ENCODE measurements at regions not wholly inside any gene's neighbourhood (a gene's known extent, or its start where the extent isn't known, plus 50 kb on each side); places are given as distances from the start of the nearest gene placed in this dataset.

DNA sequence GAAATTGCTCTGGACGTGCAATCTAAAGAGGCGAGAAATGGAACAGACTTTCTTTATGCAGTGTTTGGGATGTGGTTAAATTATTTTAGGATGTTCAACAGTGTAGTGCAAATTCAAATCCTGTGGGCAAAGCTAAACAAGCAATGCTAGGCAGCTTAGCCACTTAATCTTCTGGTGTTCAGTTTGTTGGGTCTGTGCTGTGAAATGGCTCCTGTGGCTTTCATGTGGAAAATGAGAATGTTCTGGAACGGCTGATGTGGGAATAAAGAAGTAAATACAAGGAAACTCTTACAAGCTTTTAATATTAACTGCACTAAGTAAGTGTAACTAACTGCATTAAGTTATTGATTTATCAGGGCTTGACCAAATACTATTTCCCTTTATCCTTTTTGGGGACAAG is 766.6 kb downstream of the ADGRL2 start:
- TF ChIP-seq EZH2 (IDR thresholded peaks at IDR 0.05) (no peak), POLR2AphosphoS5 (IDR thresholded peaks at IDR 0.05; ENCODE audit: borderline replicate concordance, low read depth, low read length) (no peak), FOXP2 (optimal IDR thresholded peaks at IDR 0.05; ENCODE audit: control extremely low read depth, extremely low read length, insufficient read depth) (no peak)

Measured in SK-N-MC (cell line).